AG04449 (cell line): ENCODE measurements at regions not wholly inside any gene's neighbourhood (a gene's known extent, or its start where the extent isn't known, plus 50 kb on each side); places are given as distances from the start of the nearest gene placed in this dataset.

Source experiments
- CTCF ChIA-PET: fragments of 350-600 bp; formaldehyde crosslinking; extraction: SDS; loops from one replicate; lab custom pipeline; 2021; ENCODE audit warnings: antibody characterized with exemption; lab: Yijun Ruan, JAX
- POLR2A ChIA-PET: fragments of 400-600, 350-600 bp; formaldehyde crosslinking; extraction: SDS; loops from one replicate; lab custom pipeline; 2020; ENCODE audit warnings: antibody characterized with exemption, inconsistent platforms; lab: Yijun Ruan, JAX
- DNase-seq: peaks from one replicate; pipeline ENCODE4 v3.0.0-alpha.2; 2010; ENCODE audit warnings: low read depth, low spot score
- H3K4me3 ChIP-seq: 2 replicates; pipeline ENCODE4 v1.5.1; 2011; ENCODE audit warnings: low read depth, mild to moderate bottlenecking, control low read depth, low read length
- CTCF ChIP-seq: IDR thresholded peaks from one replicate; pipeline ENCODE4 v1.5.1; 2011; ENCODE audit warnings: mild to moderate bottlenecking, moderate library complexity, low read length, control low read depth, inconsistent platforms; ENCODE audit not compliant: insufficient read depth; ENCODE audit errors: missing control alignments

- DNase-seq, result no peak
- CTCF ChIA-PET, result no interaction called here
- H3K4me3 ChIP-seq, result no peak overlapping the region
- no peak for TF ChIP-seq CTCF
- POLR2A ChIA-PET, result no interaction called here
Measured at GRCh38 chr5:15135661-15136060, 264.1 kb upstream of the ANKH start.

DNA sequence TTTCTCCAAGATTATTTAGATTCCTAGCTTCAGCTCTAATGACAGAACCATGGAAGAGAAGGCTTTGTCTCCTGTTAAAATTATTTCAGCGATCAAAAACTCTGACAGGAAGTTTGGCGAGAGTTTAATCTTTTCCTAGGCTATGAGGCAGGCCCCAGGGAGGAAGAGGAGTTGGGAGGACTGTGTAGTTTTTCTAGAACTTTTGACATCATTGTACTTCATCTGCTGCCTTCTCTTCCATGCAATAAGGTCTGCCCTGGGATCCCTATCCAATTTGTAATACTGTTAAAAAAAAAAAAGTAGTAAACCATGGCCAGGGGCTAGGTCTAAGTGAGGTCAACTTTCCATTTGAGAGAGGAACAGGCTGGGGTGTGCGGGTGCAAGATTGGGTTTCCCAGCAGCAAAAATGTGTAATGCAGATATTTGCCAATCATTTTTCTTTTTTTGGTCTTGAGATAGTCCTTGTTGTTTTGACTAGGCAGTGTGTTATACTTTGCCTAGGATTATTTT is 261.9 kb upstream of the ANKH start:
- ChIA-PET CTCF (no interaction called here), POLR2A (no interaction called here)
- no peak for DNase-seq

DNA sequence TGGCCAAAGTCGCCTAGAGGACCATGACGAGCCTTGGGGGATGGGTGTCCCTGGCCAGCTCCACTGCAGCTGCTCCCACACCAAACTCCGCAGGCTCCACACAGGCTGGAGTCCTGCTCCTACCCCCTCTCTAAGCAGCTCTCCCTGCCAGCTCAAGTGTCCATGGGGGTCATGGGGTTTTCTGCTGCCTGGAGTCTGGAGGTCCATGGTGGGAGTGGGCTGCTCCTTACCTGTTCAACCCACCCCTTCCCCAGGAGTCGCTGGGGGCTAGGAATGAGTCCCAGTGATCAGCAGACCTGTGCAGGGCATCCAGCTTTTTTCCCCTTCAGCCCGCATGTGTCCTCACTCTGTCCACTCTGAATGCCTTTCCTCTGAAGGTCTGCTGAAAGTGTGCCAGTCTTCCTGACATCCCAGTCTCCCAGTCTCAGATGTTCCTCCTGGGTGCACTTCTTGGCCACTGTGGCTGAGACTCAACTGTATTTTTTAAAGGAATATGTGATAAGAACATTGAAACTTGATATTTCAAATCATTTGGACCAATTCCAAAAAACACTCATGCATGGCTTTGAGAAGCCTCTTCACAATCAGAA is 261.3 kb upstream of the ANKH start:
- H3K4me3 ChIP-seq, result no peak overlapping the region
- DNase-seq, result no peak
- ChIA-PET CTCF (interaction anchor here (1.8 kb wide), 1 partner anchor 27 kb away, joined by 6 read pairs; no protein-coding TSS in a partner anchor), POLR2A (no interaction called here)
- TF ChIP-seq CTCF, result no peak

More for the DNA sequence above, 261.9 kb upstream of the ANKH start:
- H3K4me3 ChIP-seq, result no peak overlapping the region
- no peak for TF ChIP-seq CTCF

GRCh38 chr5:15131909-15132308 is 260.3 kb upstream of the ANKH start:
- POLR2A ChIA-PET, result no interaction called here
- no peak for DNase-seq
- no peak overlapping the region for H3K4me3 ChIP-seq
- CTCF ChIA-PET, result interaction anchor here (1.8 kb wide), 1 partner anchor 26 kb away, joined by 6 read pairs; no protein-coding TSS in a partner anchor
- TF ChIP-seq CTCF, result no peak

DNA sequence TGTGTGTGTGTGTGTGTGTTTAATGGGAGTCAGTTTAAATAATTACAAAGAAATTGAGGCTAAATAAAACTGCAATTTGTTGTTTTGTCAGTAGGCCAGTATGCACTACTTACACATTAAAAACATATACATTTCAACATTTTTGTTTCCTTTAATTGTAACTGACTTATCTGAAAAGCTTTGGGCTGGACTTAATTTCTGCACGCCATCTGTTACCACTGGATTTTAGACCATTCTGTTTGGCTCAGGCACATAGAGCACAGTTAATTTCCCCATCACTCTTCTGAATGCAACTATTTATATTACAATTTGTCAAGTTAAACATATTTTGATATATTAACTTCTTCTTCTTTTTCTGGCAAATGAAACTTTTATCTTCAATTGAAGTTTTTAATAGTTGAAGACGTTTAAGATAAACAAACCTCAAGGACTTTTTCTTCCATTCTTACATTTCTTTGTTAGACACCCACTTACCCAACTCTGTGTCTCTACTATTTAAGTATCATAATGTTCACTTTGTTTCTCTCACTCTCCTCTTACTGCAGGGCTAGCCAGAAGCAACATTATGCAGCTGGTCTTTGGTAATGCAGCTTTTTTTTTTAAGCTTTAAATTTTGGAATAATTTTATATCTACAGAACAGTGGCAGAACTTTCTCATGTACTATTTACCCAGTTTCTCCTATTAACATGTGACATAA is 253.4 kb upstream of the ANKH start:
- no peak for DNase-seq
- ChIA-PET POLR2A (no interaction called here), CTCF (no interaction called here)
- H3K4me3 ChIP-seq, result no peak overlapping the region
- TF ChIP-seq CTCF, result no peak

- TF ChIP-seq CTCF, result no peak
- no peak for DNase-seq
- no peak overlapping the region for H3K4me3 ChIP-seq
- ChIA-PET CTCF (no interaction called here), POLR2A (no interaction called here)
Measured at GRCh38 chr5:15124461-15124860, 252.9 kb upstream of the ANKH start.
